22Rv1 (cell line): ENCODE measurements at regions not wholly inside any gene's neighbourhood (a gene's known extent, or its start where the extent isn't known, plus 50 kb on each side); places are given as distances from the start of the nearest gene placed in this dataset.

ENCODE experiments used
- CTCF ChIP-seq: fragments of 450-650 bp; IDR thresholded peaks from 2 replicates; pipeline ENCODE4 v1.5.1; 2017; ENCODE audit warnings: mild to moderate bottlenecking
- ZFX ChIP-seq: fragments of 450-650 bp; IDR thresholded peaks from 2 replicates; pipeline ENCODE4 v1.6.1; 2017; ENCODE audit warnings: antibody characterized with exemption, borderline replicate concordance

GRCh38 chr2:60070196-60070595, 483.3 kb downstream of the BCL11A start:
- TF ChIP-seq CTCF (no peak), ZFX (no peak)
